ENCODE measurements at regions not wholly inside any gene's neighbourhood (a gene's known extent, or its start where the extent isn't known, plus 50 kb on each side); places are given as distances from the start of the nearest gene placed in this dataset.

GRCh38 chr10:110430340-110431273 is 67.1 kb upstream of the DUSP5 start:
- H3K36me3 ChIP-seq = no peaks in the 10 kb centered on the region
- no peak overlapping the region for H3K27ac ChIP-seq (replicated peaks)
- H3K4me3 ChIP-seq = no peak overlapping the region
- intact Hi-C loops (cut with micrococcal nuclease) = no loop called here
- H3K27me3 ChIP-seq (ENCODE audit: low read depth) = no peaks in the 10 kb centered on the region
- H3K9me3 ChIP-seq (replicated peaks) = no peaks in the 10 kb centered on the region
- DNase-seq = no peak
- peaks cover 15% of the 10 kb centered on the region for H3K4me1 ChIP-seq
- TF ChIP-seq CTCF (IDR thresholded peaks at IDR 0.05; ENCODE audit: borderline replicate concordance) = no peak

GRCh38 chr10:110431659-110432058 is 66.0 kb upstream of the DUSP5 start:
- Histone ChIP-seq H3K4me3 (no peak overlapping the region), H3K9me3 (replicated peaks) (no peaks in the 10 kb centered on the region), H3K27me3 (ENCODE audit: low read depth) (no peaks in the 10 kb centered on the region), H3K36me3 (no peaks in the 10 kb centered on the region), H3K4me1 (peaks cover 7% of the 10 kb centered on the region), H3K27ac (replicated peaks) (no peak overlapping the region)
- intact Hi-C loops (cut with micrococcal nuclease) = no loop called here
- TF ChIP-seq CTCF (IDR thresholded peaks at IDR 0.05; ENCODE audit: borderline replicate concordance) = no peak
- DNase-seq = no peak

GRCh38 chr10:110432084-110432483 is 65.6 kb upstream of the DUSP5 start:
- Histone ChIP-seq H3K9me3 (replicated peaks) (no peaks in the 10 kb centered on the region), H3K27ac (replicated peaks) (no peak overlapping the region), H3K36me3 (no peaks in the 10 kb centered on the region), H3K4me1 (peaks cover 3% of the 10 kb centered on the region), H3K27me3 (ENCODE audit: low read depth) (no peaks in the 10 kb centered on the region), H3K4me3 (no peak overlapping the region)
- DNase-seq = no peak
- intact Hi-C loops (cut with micrococcal nuclease) = no loop called here
- TF ChIP-seq CTCF (IDR thresholded peaks at IDR 0.05; ENCODE audit: borderline replicate concordance) = no peak

GRCh38 chr10:110432814-110433565 is 64.7 kb upstream of the DUSP5 start:
- no peak overlapping the region for H3K4me3 ChIP-seq
- H3K27me3 ChIP-seq (ENCODE audit: low read depth) = no peaks in the 10 kb centered on the region
- H3K4me1 ChIP-seq = no peaks in the 10 kb centered on the region
- intact Hi-C loops (cut with micrococcal nuclease) = no loop called here
- TF ChIP-seq CTCF (IDR thresholded peaks at IDR 0.05; ENCODE audit: borderline replicate concordance) = no peak
- no peak for DNase-seq
- H3K27ac ChIP-seq (replicated peaks) = no peak overlapping the region
- no peaks in the 10 kb centered on the region for H3K9me3 ChIP-seq (replicated peaks)
- H3K36me3 ChIP-seq = no peaks in the 10 kb centered on the region

- no peak for TF ChIP-seq CTCF (IDR thresholded peaks at IDR 0.05; ENCODE audit: borderline replicate concordance)
- no peaks in the 10 kb centered on the region for H3K9me3 ChIP-seq (replicated peaks)
- no peak overlapping the region for H3K27ac ChIP-seq (replicated peaks)
- no peaks in the 10 kb centered on the region for H3K4me1 ChIP-seq
- H3K27me3 ChIP-seq (ENCODE audit: low read depth) = no peaks in the 10 kb centered on the region
- no peak overlapping the region for H3K4me3 ChIP-seq
- H3K36me3 ChIP-seq = no peaks in the 10 kb centered on the region
- intact Hi-C loops (cut with micrococcal nuclease) = no loop called here
- no peak for DNase-seq
These were observed 64.0 kb upstream of the DUSP5 start for GRCh38 chr10:110433740-110434139.

Data from left ventricle myocardium inferior (tissue), 1 donor.